Astrocyte (in vitro differentiated cells and primary cell): ENCODE measurements at regions not wholly inside any gene's neighbourhood (a gene's known extent, or its start where the extent isn't known, plus 50 kb on each side); places are given as distances from the start of the nearest gene placed in this dataset.

Source experiments
- DNase-seq: peaks from one replicate; pipeline ENCODE4 v3.0.0-alpha.2; 2010; ENCODE audit warnings: low read depth
- FAIRE-seq: peaks from 2 replicates; lab custom pipeline; 2011; peaks lifted over from hg19 to GRCh38; lab: Jason Lieb, UNC
- H2AFZ ChIP-seq: 2 replicates; pipeline ENCODE4 v1.6.0; 2012; ENCODE audit warnings: low read depth, low read length, inconsistent platforms
- H3K27ac ChIP-seq: 2 replicates; pipeline ENCODE4 v1.5.1; 2011; ENCODE audit warnings: low read depth, low read length, inconsistent platforms
- H3K27me3 ChIP-seq: 2 replicates; pipeline ENCODE4 v1.6.0; 2011; ENCODE audit warnings: low read length, inconsistent platforms; ENCODE audit not compliant: insufficient read depth
- H3K36me3 ChIP-seq: 2 replicates; pipeline ENCODE4 v1.5.1; 2011; ENCODE audit warnings: low read length, inconsistent platforms; ENCODE audit not compliant: insufficient read depth
- H3K4me1 ChIP-seq: 2 replicates; pipeline ENCODE4 v1.5.1; 2011; ENCODE audit warnings: low read length, inconsistent platforms; ENCODE audit not compliant: insufficient read depth
- H3K4me2 ChIP-seq: 2 replicates; pipeline ENCODE4 v1.6.0; 2012; ENCODE audit warnings: low read length, inconsistent platforms
- H3K4me3 ChIP-seq: 2 replicates; pipeline ENCODE4 v1.5.1; 2011; ENCODE audit warnings: low read depth, mild to moderate bottlenecking, low read length, inconsistent platforms; ENCODE audit not compliant: insufficient read depth
- H3K79me2 ChIP-seq: 2 replicates; pipeline ENCODE4 v1.6.0; 2012; ENCODE audit warnings: mild to moderate bottlenecking, low read length, inconsistent platforms; ENCODE audit not compliant: insufficient read depth
- H3K9ac ChIP-seq: 2 replicates; pipeline ENCODE4 v1.6.0; 2012; ENCODE audit warnings: mild to moderate bottlenecking, low read length, inconsistent platforms
- H3K9me3 ChIP-seq: 2 replicates; pipeline ENCODE4 v1.5.1; 2012; ENCODE audit warnings: low read depth, mild to moderate bottlenecking, low read length, inconsistent platforms; ENCODE audit not compliant: insufficient read depth
- H4K20me1 ChIP-seq: 2 replicates; pipeline ENCODE4 v1.6.0; 2012; ENCODE audit warnings: low read length, inconsistent platforms; ENCODE audit not compliant: insufficient read depth
- H3K27ac Mint-ChIP-seq: one replicate; pipeline ENCODE4 v1.8.0; 2021; ENCODE audit warnings: mild to moderate bottlenecking, mixed read lengths; ENCODE audit not compliant: unreplicated experiment
- H3K27me3 Mint-ChIP-seq: one replicate; pipeline ENCODE4 v1.8.0; 2021; ENCODE audit warnings: low read depth, mixed read lengths; ENCODE audit not compliant: unreplicated experiment
- H3K36me3 Mint-ChIP-seq: one replicate; pipeline ENCODE4 v1.8.0; 2021; ENCODE audit warnings: low read depth, mixed read lengths; ENCODE audit not compliant: unreplicated experiment
- H3K4me1 Mint-ChIP-seq: one replicate; pipeline ENCODE4 v1.8.0; 2021; ENCODE audit warnings: low read depth, mixed read lengths; ENCODE audit not compliant: unreplicated experiment
- H3K4me3 Mint-ChIP-seq: one replicate; pipeline ENCODE4 v1.8.0; 2021; ENCODE audit warnings: mild to moderate bottlenecking, moderate library complexity, mixed read lengths; ENCODE audit not compliant: unreplicated experiment
- H3K9me3 Mint-ChIP-seq: one replicate; pipeline ENCODE4 v1.8.0; 2021; ENCODE audit warnings: mild to moderate bottlenecking, mixed read lengths; ENCODE audit not compliant: unreplicated experiment
- EZH2 ChIP-seq: IDR thresholded peaks from 2 replicates; pipeline ENCODE4 v1.6.1; 2012; ENCODE audit warnings: mild to moderate bottlenecking, low read length, inconsistent platforms; ENCODE audit not compliant: insufficient read depth
- TF ChIP-seq, protein P1 (sequence below): IDR thresholded peaks from 2 replicates; pipeline ENCODE4 v1.5.1; 2011; ENCODE audit warnings: low read depth, mild to moderate bottlenecking, inconsistent platforms, low read length, moderate library complexity; ENCODE audit not compliant: insufficient read depth

DNA sequence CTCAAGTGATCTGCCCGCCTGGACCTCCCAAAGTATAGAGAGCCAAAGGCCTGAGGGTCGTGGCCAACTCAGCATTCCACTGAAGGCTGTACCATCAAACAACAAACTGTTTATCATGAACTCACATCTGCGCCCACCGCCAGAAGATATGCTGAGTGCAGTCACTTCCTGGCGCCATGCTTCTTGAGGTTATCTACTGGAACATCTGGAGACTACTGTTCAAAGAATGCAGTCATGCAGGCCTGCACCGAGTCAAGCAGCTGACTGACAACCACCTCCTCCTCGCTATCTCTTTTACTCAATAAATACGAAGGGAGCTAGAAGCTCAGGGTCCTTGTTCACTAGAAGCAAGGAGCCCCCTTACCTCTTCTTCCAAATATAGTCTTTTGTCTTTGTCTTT is 473.9 kb upstream of the EEF2KMT start:
- peaks cover 6% of the 10 kb centered on the region for H3K9me3 Mint-ChIP-seq

DNA sequence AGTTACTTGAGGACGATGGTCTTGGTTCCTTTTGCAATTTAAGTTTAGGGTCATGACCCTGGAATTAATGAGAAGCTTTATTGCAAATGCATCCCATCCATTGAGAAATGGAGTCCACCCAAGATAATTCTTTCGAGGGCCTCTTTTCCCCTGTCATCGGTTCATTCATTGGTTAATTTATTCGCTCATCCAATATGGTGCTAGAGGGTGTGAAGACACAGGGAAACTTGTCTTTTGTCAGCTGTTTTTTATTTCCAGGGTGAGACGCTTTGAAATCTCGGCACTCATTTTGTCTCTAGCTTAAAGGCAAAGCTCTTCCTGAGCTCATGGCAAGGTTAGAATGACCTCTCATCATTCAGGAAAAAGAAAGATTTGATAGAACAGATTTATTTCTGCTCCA is 464.2 kb upstream of the EEF2KMT start:
- Histone ChIP-seq H3K27ac (no peak overlapping the region), H3K79me2 (no peaks in the 10 kb centered on the region), H3K4me1 (no peaks in the 10 kb centered on the region), H2AFZ (no peak overlapping the region), H3K27me3 (no peaks in the 10 kb centered on the region), H3K4me3 (no peak overlapping the region), H3K9me3 (peaks cover 7% of the 10 kb centered on the region), H4K20me1 (no peaks in the 10 kb centered on the region), H3K36me3 (no peaks in the 10 kb centered on the region), H3K9ac (no peak overlapping the region), H3K4me2 (no peak overlapping the region)
- DNase-seq (no peak), FAIRE-seq (no peak)
- Mint-ChIP-seq H3K4me3 (no peak overlapping the region), H3K4me1 (no peaks in the 10 kb centered on the region), H3K27ac (no peak overlapping the region), H3K27me3 (no peaks in the 10 kb centered on the region), H3K9me3 (peaks cover 6% of the 10 kb centered on the region), H3K36me3 (no peaks in the 10 kb centered on the region)
- TF ChIP-seq, protein P1, sequence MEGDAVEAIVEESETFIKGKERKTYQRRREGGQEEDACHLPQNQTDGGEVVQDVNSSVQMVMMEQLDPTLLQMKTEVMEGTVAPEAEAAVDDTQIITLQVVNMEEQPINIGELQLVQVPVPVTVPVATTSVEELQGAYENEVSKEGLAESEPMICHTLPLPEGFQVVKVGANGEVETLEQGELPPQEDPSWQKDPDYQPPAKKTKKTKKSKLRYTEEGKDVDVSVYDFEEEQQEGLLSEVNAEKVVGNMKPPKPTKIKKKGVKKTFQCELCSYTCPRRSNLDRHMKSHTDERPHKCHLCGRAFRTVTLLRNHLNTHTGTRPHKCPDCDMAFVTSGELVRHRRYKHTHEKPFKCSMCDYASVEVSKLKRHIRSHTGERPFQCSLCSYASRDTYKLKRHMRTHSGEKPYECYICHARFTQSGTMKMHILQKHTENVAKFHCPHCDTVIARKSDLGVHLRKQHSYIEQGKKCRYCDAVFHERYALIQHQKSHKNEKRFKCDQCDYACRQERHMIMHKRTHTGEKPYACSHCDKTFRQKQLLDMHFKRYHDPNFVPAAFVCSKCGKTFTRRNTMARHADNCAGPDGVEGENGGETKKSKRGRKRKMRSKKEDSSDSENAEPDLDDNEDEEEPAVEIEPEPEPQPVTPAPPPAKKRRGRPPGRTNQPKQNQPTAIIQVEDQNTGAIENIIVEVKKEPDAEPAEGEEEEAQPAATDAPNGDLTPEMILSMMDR = no peak

More for the DNA sequence above, 473.9 kb upstream of the EEF2KMT start:
- no peaks in the 10 kb centered on the region for H3K36me3 Mint-ChIP-seq
- H3K4me3 ChIP-seq = no peak overlapping the region
- no peak overlapping the region for H2AFZ ChIP-seq
- H3K27ac ChIP-seq = no peak overlapping the region
- H3K4me2 ChIP-seq = no peak overlapping the region
- H3K9ac ChIP-seq = no peak overlapping the region
- FAIRE-seq = no peak
- H3K79me2 ChIP-seq = no peaks in the 10 kb centered on the region
- H3K4me1 ChIP-seq = no peaks in the 10 kb centered on the region
- no peak overlapping the region for H3K4me3 Mint-ChIP-seq
- H3K27me3 ChIP-seq = no peaks in the 10 kb centered on the region
- no peak for TF ChIP-seq EZH2
- TF ChIP-seq, protein P1 = no peak
- DNase-seq = no peak
- no peaks in the 10 kb centered on the region for H3K36me3 ChIP-seq
- peaks cover 20% of the 10 kb centered on the region for H3K27me3 Mint-ChIP-seq
- no peaks in the 10 kb centered on the region for H4K20me1 ChIP-seq
- H3K9me3 ChIP-seq = peaks cover 6% of the 10 kb centered on the region
- no peaks in the 10 kb centered on the region for H3K4me1 Mint-ChIP-seq
- H3K27ac Mint-ChIP-seq = no peak overlapping the region

DNA sequence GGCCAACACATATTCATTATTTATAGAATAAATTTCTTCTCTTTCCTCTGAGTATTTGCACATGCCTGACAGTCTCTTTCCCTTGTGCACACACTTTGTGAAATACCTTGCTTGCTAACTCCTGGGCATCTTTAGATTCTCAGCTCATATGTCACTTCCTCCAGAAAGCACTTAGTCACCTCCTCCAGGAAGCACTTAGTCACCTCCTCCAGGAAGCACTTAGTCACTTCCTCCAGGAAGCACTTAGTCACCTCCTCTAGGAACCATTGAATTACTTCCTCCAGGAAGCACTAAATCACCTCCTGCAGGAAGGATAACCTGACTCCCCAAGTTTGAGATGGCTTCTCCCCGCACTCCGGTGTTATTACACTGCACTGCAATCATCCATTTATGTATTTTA is 462.5 kb upstream of the EEF2KMT start:
- H3K36me3 ChIP-seq = no peaks in the 10 kb centered on the region
- H3K4me1 ChIP-seq = no peaks in the 10 kb centered on the region
- H4K20me1 ChIP-seq = no peaks in the 10 kb centered on the region
- Mint-ChIP-seq H3K27ac (no peak overlapping the region), H3K4me1 (no peaks in the 10 kb centered on the region), H3K36me3 (no peaks in the 10 kb centered on the region), H3K27me3 (no peaks in the 10 kb centered on the region), H3K9me3 (peaks cover 3% of the 10 kb centered on the region), H3K4me3 (no peak overlapping the region)
- no peak for FAIRE-seq
- peaks cover 5% of the 10 kb centered on the region for H3K9me3 ChIP-seq
- H3K27ac ChIP-seq = no peak overlapping the region
- DNase-seq = no peak
- TF ChIP-seq EZH2 = no peak
- TF ChIP-seq, protein P1 = no peak
- H3K79me2 ChIP-seq = no peaks in the 10 kb centered on the region
- no peak overlapping the region for H3K4me3 ChIP-seq
- no peak overlapping the region for H3K9ac ChIP-seq
- H3K27me3 ChIP-seq = no peaks in the 10 kb centered on the region
- H2AFZ ChIP-seq = no peak overlapping the region
- no peak overlapping the region for H3K4me2 ChIP-seq
